GM12878 (cell line): ENCODE measurements at regions not wholly inside any gene's neighbourhood (a gene's known extent, or its start where the extent isn't known, plus 50 kb on each side); places are given as distances from the start of the nearest gene placed in this dataset.

Experiments
- ATAC-seq: fragments of 200-7000 bp; cut with Tn5 transposase; 3 replicates; pipeline ENCODE4 v1.9.1; 2020; ENCODE audit warnings: mild to moderate bottlenecking, moderate library complexity
- BruUV-seq: library from RNA; stranded (reverse); fragments of 400-500 nt; replicated peaks from 2 replicates; lab custom pipeline; 2021; lab: Mats Ljungman, UMichigan
- CTCF ChIA-PET: fragments of 300-600 bp; sonication (Branson Sonifier 250); formaldehyde crosslinking; extraction: SDS; loops from one replicate; lab custom pipeline; 2021; ENCODE audit warnings: inconsistent platforms; lab: Yijun Ruan, JAX
- POLR2A ChIA-PET: fragments of 350-600 bp; formaldehyde crosslinking; extraction: SDS; loops from one replicate; lab custom pipeline; 2021; ENCODE audit warnings: inconsistent platforms; lab: Charles Lee
- RAD21 ChIA-PET: fragments of 300-600 bp; sonication (Branson Sonifier 250); formaldehyde crosslinking; loops from one replicate; lab custom pipeline; 2023; ENCODE audit warnings: antibody characterized with exemption; ENCODE audit not compliant: unreplicated experiment; lab: Charles Lee
- SMC1A ChIA-PET: fragments of 300-600 bp; sonication (Branson Sonifier 250); formaldehyde crosslinking; loops from one replicate; lab custom pipeline; 2023; ENCODE audit not compliant: unreplicated experiment, uncharacterized antibody; lab: Charles Lee
- DNase-seq: peaks from one replicate; pipeline ENCODE4 v3.0.0-alpha.2; 2011; ENCODE audit warnings: low read depth, low spot score
- FAIRE-seq: peaks from 3 replicates; lab custom pipeline; 2011; peaks lifted over from hg19 to GRCh38; lab: Jason Lieb, UNC
- H2AFZ ChIP-seq: 2 replicates; pipeline ENCODE4 v1.6.0; 2011; ENCODE audit warnings: low read depth, low read length, control low read depth; ENCODE audit not compliant: control insufficient read depth
- H3K27ac ChIP-seq: 2 replicates; pipeline ENCODE4 v1.5.1; 2011; ENCODE audit warnings: control low read depth; ENCODE audit not compliant: control insufficient read depth, insufficient read depth
- H3K27me3 ChIP-seq, 2 experiments: replicated peaks in 1 of 2; 2 replicates each; pipeline versions ENCODE4 v1.6.0 to v1.6.1; 2011; ENCODE audit warnings: low read length in 1 of 2; ENCODE audit not compliant: control insufficient read depth in 2 of 2, insufficient read depth in 2 of 2
- H3K36me3 ChIP-seq, 2 experiments: 2 replicates each; pipeline ENCODE4 v1.5.1; 2011; ENCODE audit warnings: low read length in 1 of 2; ENCODE audit not compliant: control insufficient read depth in 2 of 2, insufficient read depth in 2 of 2
- H3K4me1 ChIP-seq: 2 replicates; pipeline ENCODE4 v1.6.1; 2011; ENCODE audit warnings: mild to moderate bottlenecking, low read length, moderate library complexity, mixed read lengths; ENCODE audit not compliant: control insufficient read depth, insufficient read depth
- H3K4me2 ChIP-seq: 2 replicates; pipeline ENCODE4 v1.6.0; 2011; ENCODE audit warnings: control low read depth; ENCODE audit not compliant: control insufficient read depth, insufficient read depth
- H3K4me3 ChIP-seq: fragments of 200-600 bp; sonication (generic); 2 replicates; pipeline ENCODE4 v1.5.1; 2016
- H3K79me2 ChIP-seq: 2 replicates; pipeline ENCODE4 v1.6.0; 2011; ENCODE audit warnings: low read length; ENCODE audit not compliant: control insufficient read depth, insufficient read depth
- H3K9ac ChIP-seq: 2 replicates; pipeline ENCODE4 v1.8.0; 2011; ENCODE audit warnings: low read length, control low read depth, mixed read lengths; ENCODE audit not compliant: control insufficient read depth, insufficient read depth
- H3K9me3 ChIP-seq: replicated peaks from 3 replicates; pipeline ENCODE4 v1.5.1; 2011; ENCODE audit warnings: mild to moderate bottlenecking, low read length; ENCODE audit not compliant: control insufficient read depth, insufficient read depth
- H4K20me1 ChIP-seq: 2 replicates; pipeline ENCODE4 v1.6.0; 2011; ENCODE audit not compliant: control insufficient read depth, insufficient read depth
- BCL11A ChIP-seq: IDR thresholded peaks from 2 replicates; pipeline ENCODE4 v1.6.1; 2011; ENCODE audit warnings: low read depth, low read length
- FOXM1 ChIP-seq: IDR thresholded peaks from 2 replicates; pipeline ENCODE4 v1.6.1; 2012; ENCODE audit warnings: low read depth, mild to moderate bottlenecking, inconsistent platforms, low read length, moderate library complexity
- in situ Hi-C: fragments of 300-500 bp; cut with MboI; formaldehyde crosslinking; loops from 9 replicates; pipeline ENCODE4 v1.14.3; 2018; ENCODE audit warnings: mixed read lengths
- intact Hi-C: fragments of 100-400 bp; cut with micrococcal nuclease; formaldehyde crosslinking; loops from one replicate; pipeline ENCODE4 v1.14.2; 2022; ENCODE audit not compliant: unreplicated experiment
- TF ChIP-seq, protein P1 (sequence below): IDR thresholded peaks from 2 replicates; pipeline ENCODE4 v1.6.1; 2012; ENCODE audit warnings: low read depth, low read length, improper control_type of control experiment
- TF ChIP-seq, protein P2 (sequence below): fragments of 450-650 bp; IDR thresholded peaks from 2 replicates; pipeline ENCODE4 v1.6.1; 2018; ENCODE audit warnings: mild to moderate bottlenecking, low read depth, moderate library complexity; ENCODE audit not compliant: partially characterized antibody

DNA sequence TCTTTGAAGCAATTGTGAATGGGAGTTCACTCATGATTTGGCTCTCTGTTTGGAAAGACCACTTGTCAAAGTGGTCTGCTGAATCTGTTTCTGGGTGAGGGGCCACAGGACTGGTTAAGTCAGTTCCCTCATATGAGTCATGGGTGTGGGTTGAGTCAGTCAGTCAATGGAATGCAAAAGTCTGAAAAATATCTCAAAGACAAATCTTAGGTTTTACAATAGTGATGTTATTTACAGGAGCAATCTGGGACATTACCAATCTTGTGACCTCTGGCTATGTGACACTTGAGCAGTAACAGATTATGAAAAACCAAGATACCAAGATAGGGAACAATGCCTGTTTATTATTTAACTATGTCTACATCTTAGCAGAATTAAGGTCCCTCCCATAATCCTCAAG, 311.6 kb downstream of the AASDHPPT start:
- DNase-seq: no peak
- in situ Hi-C loops: no loop called here
- POLR2A ChIA-PET: no interaction called here
- Histone ChIP-seq H3K4me1 (no peaks in the 10 kb centered on the region), H3K4me2 (no peak overlapping the region), H3K27me3 (no peaks in the 10 kb centered on the region), H3K36me3 (no peaks in the 10 kb centered on the region), H4K20me1 (no peaks in the 10 kb centered on the region), H3K79me2 (no peaks in the 10 kb centered on the region), H3K9ac (no peak overlapping the region), H3K27ac (no peak overlapping the region), H2AFZ (no peak overlapping the region), H3K4me3 (no peak overlapping the region), H3K9me3 (no peaks in the 10 kb centered on the region; the same call in 2 of the 3 replicates)
- CTCF ChIA-PET: no interaction called here
- intact Hi-C loops: loop anchor here (10.0 kb wide), 1 partner anchor 234 kb away; no protein-coding TSS in a partner anchor
- RAD21 ChIA-PET: no interaction called here
- BruUV-seq: no TSS peak
- FAIRE-seq: no peak
- SMC1A ChIA-PET: no interaction called here
- ATAC-seq: no peak
- no peak for TF ChIP-seq BCL11A
- no peak for TF ChIP-seq FOXM1
- TF ChIP-seq, protein P1, sequence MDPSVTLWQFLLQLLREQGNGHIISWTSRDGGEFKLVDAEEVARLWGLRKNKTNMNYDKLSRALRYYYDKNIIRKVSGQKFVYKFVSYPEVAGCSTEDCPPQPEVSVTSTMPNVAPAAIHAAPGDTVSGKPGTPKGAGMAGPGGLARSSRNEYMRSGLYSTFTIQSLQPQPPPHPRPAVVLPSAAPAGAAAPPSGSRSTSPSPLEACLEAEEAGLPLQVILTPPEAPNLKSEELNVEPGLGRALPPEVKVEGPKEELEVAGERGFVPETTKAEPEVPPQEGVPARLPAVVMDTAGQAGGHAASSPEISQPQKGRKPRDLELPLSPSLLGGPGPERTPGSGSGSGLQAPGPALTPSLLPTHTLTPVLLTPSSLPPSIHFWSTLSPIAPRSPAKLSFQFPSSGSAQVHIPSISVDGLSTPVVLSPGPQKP: no peak
- TF ChIP-seq, protein P2, sequence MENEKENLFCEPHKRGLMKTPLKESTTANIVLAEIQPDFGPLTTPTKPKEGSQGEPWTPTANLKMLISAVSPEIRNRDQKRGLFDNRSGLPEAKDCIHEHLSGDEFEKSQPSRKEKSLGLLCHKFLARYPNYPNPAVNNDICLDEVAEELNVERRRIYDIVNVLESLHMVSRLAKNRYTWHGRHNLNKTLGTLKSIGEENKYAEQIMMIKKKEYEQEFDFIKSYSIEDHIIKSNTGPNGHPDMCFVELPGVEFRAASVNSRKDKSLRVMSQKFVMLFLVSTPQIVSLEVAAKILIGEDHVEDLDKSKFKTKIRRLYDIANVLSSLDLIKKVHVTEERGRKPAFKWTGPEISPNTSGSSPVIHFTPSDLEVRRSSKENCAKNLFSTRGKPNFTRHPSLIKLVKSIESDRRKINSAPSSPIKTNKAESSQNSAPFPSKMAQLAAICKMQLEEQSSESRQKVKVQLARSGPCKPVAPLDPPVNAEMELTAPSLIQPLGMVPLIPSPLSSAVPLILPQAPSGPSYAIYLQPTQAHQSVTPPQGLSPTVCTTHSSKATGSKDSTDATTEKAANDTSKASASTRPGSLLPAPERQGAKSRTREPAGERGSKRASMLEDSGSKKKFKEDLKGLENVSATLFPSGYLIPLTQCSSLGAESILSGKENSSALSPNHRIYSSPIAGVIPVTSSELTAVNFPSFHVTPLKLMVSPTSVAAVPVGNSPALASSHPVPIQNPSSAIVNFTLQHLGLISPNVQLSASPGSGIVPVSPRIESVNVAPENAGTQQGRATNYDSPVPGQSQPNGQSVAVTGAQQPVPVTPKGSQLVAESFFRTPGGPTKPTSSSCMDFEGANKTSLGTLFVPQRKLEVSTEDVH: no peak
